HFFc6 (cell line): ENCODE measurements at regions not wholly inside any gene's neighbourhood (a gene's known extent, or its start where the extent isn't known, plus 50 kb on each side); places are given as distances from the start of the nearest gene placed in this dataset.

ENCODE experiments used
- DNase-seq: peaks from one replicate; pipeline ENCODE4 v3.0.0-alpha.2; 2018
- H3K27ac Mint-ChIP-seq: 2 replicates; pipeline ENCODE4 v1.8.0; 2020; ENCODE audit warnings: mild to moderate bottlenecking, mixed read lengths
- H3K27me3 Mint-ChIP-seq: 2 replicates; pipeline ENCODE4 v1.8.0; 2021; ENCODE audit warnings: mild to moderate bottlenecking, moderate library complexity, mixed read lengths; ENCODE audit not compliant: insufficient read depth
- H3K36me3 Mint-ChIP-seq: 2 replicates; pipeline ENCODE4 v1.8.0; 2021; ENCODE audit warnings: low read depth, mixed read lengths
- H3K4me1 Mint-ChIP-seq: 2 replicates; pipeline ENCODE4 v1.8.0; 2020; ENCODE audit warnings: low read depth, mixed read lengths
- H3K4me3 Mint-ChIP-seq: 2 replicates; pipeline ENCODE4 v1.8.0; 2020; ENCODE audit warnings: mild to moderate bottlenecking, moderate library complexity, mixed read lengths
- H3K9me3 Mint-ChIP-seq: 2 replicates; pipeline ENCODE4 v1.8.0; 2020; ENCODE audit warnings: mild to moderate bottlenecking, mixed read lengths
- TF ChIP-seq, protein P1 (sequence below): fragments of 200-600 bp; sonication (generic); IDR thresholded peaks from 2 replicates; pipeline ENCODE4 v1.5.0; 2021; ENCODE audit warnings: antibody characterized with exemption, mild to moderate bottlenecking

DNA sequence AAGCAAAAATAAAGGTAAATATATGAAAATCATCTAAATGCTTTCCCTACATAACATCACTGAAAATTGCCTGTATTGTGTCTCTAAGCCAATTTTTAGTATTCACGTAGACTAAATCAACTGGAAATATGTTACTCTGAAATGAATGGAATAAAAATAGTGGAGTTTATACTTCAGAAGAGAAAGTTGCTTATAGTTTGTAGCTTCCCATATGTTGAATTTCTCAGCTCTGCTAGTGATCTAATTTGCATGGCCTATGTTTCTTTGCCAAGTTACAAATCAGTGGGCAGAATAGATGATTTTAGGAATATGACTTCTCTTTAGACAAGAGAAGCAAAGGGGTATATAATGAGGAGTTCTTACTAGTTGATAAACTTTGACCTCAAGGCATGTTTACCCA lies 850.2 kb downstream of the OLFM4 start:
- no peaks in the 10 kb centered on the region; the same call in 1 of the 2 replicates for H3K36me3 Mint-ChIP-seq
- TF ChIP-seq, protein P1, sequence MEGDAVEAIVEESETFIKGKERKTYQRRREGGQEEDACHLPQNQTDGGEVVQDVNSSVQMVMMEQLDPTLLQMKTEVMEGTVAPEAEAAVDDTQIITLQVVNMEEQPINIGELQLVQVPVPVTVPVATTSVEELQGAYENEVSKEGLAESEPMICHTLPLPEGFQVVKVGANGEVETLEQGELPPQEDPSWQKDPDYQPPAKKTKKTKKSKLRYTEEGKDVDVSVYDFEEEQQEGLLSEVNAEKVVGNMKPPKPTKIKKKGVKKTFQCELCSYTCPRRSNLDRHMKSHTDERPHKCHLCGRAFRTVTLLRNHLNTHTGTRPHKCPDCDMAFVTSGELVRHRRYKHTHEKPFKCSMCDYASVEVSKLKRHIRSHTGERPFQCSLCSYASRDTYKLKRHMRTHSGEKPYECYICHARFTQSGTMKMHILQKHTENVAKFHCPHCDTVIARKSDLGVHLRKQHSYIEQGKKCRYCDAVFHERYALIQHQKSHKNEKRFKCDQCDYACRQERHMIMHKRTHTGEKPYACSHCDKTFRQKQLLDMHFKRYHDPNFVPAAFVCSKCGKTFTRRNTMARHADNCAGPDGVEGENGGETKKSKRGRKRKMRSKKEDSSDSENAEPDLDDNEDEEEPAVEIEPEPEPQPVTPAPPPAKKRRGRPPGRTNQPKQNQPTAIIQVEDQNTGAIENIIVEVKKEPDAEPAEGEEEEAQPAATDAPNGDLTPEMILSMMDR = no peak
- H3K4me3 Mint-ChIP-seq = no peak overlapping the region
- no peak for DNase-seq
- no peak overlapping the region for H3K27ac Mint-ChIP-seq
- H3K9me3 Mint-ChIP-seq = peaks cover 22% of the 10 kb centered on the region
- H3K27me3 Mint-ChIP-seq = no peaks in the 10 kb centered on the region
- H3K4me1 Mint-ChIP-seq = no peaks in the 10 kb centered on the region

DNA sequence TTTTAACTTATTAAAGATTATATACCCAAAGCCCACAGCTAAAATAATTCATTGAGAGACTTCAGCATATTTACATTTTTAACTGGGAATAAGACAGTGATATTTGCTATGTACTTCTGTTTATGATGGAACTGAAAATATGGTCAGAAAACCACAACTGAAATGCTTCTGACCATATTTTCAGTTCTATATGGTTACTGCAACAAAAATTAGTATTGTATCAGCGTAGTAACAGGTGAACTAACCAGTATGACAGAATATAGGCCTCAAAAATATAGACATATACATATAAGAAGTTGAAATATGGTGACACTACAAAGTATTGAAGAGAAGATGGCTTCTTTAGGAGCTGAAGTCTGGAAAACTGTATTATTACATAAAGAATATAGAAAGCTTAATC lies 857.4 kb downstream of the OLFM4 start:
- H3K4me3 Mint-ChIP-seq = no peak overlapping the region
- peaks cover 21% of the 10 kb centered on the region for H3K9me3 Mint-ChIP-seq
- no peaks in the 10 kb centered on the region for H3K27me3 Mint-ChIP-seq
- no peaks in the 10 kb centered on the region for H3K36me3 Mint-ChIP-seq
- H3K4me1 Mint-ChIP-seq = no peaks in the 10 kb centered on the region
- TF ChIP-seq, protein P1 = no peak
- DNase-seq = no peak
- no peak overlapping the region for H3K27ac Mint-ChIP-seq

DNA sequence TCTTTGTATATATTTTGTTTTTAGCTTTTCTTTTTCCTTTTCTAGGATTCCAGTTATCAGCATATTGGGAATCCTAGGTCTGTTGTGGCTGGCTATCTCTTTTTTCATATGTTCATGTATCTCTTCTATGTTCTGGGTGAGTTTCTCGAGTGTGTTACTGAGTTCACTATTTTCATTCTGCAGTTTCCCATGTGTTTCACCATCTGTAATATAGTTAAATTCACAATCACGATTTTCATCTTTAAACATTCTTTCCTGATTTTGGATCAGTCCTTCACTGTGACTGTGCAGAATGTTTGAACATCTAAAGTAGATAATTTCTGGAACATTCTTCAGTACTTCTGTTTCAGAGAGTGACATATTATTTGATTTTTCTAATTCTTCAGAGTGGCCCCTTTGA lies 862.1 kb downstream of the OLFM4 start:
- DNase-seq = no peak
- Mint-ChIP-seq H3K9me3 (peaks cover 27% of the 10 kb centered on the region), H3K4me3 (no peak overlapping the region), H3K36me3 (no peaks in the 10 kb centered on the region), H3K4me1 (no peaks in the 10 kb centered on the region), H3K27ac (no peak overlapping the region), H3K27me3 (no peaks in the 10 kb centered on the region)
- TF ChIP-seq, protein P1 = no peak

DNA sequence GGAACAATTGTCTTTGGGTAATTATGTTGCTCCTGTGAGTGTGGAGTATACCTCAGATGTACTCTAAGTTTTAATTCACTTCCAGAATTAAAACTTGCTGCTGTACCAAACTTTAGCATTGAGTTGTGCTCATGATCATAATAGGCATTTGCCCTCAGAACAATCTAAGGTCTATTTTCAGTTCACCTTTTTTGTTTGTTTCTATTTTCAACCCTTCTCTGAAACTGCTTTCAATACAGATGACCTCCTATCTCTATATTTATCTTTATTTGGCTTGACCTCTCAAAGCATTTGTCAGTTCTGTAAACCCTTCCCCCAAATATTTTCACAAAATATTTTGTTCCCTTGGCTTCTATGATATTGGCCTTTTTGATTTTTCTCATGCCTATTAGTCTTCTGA lies 873.0 kb downstream of the OLFM4 start:
- H3K36me3 Mint-ChIP-seq = no peaks in the 10 kb centered on the region
- H3K27ac Mint-ChIP-seq = no peak overlapping the region
- H3K4me3 Mint-ChIP-seq = no peak overlapping the region
- TF ChIP-seq, protein P1 = no peak
- no peaks in the 10 kb centered on the region for H3K4me1 Mint-ChIP-seq
- H3K9me3 Mint-ChIP-seq = peaks cover 56% of the 10 kb centered on the region
- H3K27me3 Mint-ChIP-seq = no peaks in the 10 kb centered on the region
- DNase-seq = no peak

DNA sequence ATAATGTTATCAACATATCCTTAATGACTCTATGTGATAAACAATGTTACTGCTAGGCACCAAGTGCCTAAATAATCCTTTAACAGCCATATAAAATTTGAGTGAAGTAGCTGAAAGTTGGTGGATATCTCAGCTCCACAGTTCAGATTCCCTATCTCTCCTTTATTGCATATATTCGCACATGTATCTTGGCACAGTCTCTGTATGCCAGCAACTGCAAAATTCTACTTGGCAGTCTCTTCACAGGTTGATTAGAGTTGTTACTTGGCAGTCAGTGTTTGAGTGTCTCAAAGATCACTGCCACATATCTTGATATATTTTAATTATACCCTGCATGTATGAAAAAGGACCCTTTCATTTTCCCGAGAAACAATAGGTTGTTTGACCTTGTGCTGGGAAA lies 879.3 kb downstream of the OLFM4 start:
- TF ChIP-seq, protein P1 = no peak
- H3K4me1 Mint-ChIP-seq = no peaks in the 10 kb centered on the region
- H3K9me3 Mint-ChIP-seq = peaks cover 37% of the 10 kb centered on the region
- H3K27me3 Mint-ChIP-seq = no peaks in the 10 kb centered on the region
- no peak overlapping the region for H3K4me3 Mint-ChIP-seq
- DNase-seq = no peak
- H3K36me3 Mint-ChIP-seq = no peaks in the 10 kb centered on the region
- no peak overlapping the region for H3K27ac Mint-ChIP-seq

DNA sequence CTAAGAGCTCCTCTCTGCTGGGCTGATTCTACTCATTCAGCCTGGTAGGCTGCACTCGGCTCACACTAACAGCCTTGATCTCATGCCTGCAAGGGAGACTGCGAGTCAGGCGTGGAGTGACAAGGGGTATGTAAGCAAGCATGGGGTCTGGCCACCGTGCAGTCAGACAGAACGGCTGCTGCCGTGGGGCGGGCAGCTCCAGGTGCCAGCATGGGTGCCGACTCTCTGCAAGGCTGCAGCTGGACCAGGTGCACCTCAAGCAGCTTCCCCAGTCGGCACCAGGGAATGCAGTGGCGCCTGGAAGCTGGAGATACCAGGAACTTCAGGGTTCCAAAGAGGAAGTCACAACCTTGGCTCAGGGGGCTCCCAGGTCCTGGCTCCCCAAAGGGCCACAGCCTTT lies 892.3 kb downstream of the OLFM4 start:
- Mint-ChIP-seq H3K27me3 (no peaks in the 10 kb centered on the region), H3K4me1 (no peaks in the 10 kb centered on the region), H3K36me3 (no peaks in the 10 kb centered on the region), H3K27ac (no peak overlapping the region), H3K9me3 (peaks cover 8% of the 10 kb centered on the region), H3K4me3 (no peak overlapping the region)
- TF ChIP-seq, protein P1 = no peak
- DNase-seq = no peak
